WTC11 (cell line): ENCODE measurements at regions not wholly inside any gene's neighbourhood (a gene's known extent, or its start where the extent isn't known, plus 50 kb on each side); places are given as distances from the start of the nearest gene placed in this dataset.

ENCODE experiments used
- ATF1 ChIP-seq: sonication (generic); formaldehyde crosslinking; IDR thresholded peaks from 2 replicates; pipeline ENCODE4 v1.8.1; 2023; ENCODE audit warnings: mild to moderate bottlenecking, moderate library complexity, missing genetic modification reagents
- ELF4 ChIP-seq: sonication (generic); formaldehyde crosslinking; IDR thresholded peaks from 2 replicates; pipeline ENCODE4 v1.8.1; 2022; ENCODE audit warnings: low read depth, mild to moderate bottlenecking, moderate library complexity, missing genetic modification reagents
- ETV6 ChIP-seq: sonication (generic); formaldehyde crosslinking; IDR thresholded peaks from 2 replicates; pipeline ENCODE4 v1.8.1; 2022; ENCODE audit warnings: mild to moderate bottlenecking, missing genetic modification reagents
- NFYB ChIP-seq: sonication (generic); formaldehyde crosslinking; conservative IDR thresholded peaks from 2 replicates; pipeline ENCODE4 v1.8.0; 2022; ENCODE audit warnings: low read depth, missing genetic modification reagents
- TF ChIP-seq, protein P1 (sequence below): fragments of 200-600 bp; IDR thresholded peaks from 2 replicates; pipeline ENCODE4 v1.8.0; 2022; ENCODE audit warnings: antibody characterized with exemption
- TF ChIP-seq, protein P2 (sequence below): sonication (generic); formaldehyde crosslinking; IDR thresholded peaks from 2 replicates; pipeline ENCODE4 v1.8.1; 2023; ENCODE audit warnings: mild to moderate bottlenecking, missing genetic modification reagents, borderline replicate concordance
- TF ChIP-seq, protein P3 (sequence below): sonication (generic); formaldehyde crosslinking; IDR thresholded peaks from 2 replicates; pipeline ENCODE4 v1.8.0; 2022; ENCODE audit warnings: mild to moderate bottlenecking, missing genetic modification reagents
- TF ChIP-seq, protein P4 (sequence below): sonication (generic); formaldehyde crosslinking; IDR thresholded peaks from 2 replicates; pipeline ENCODE4 v1.8.0; 2022; ENCODE audit warnings: mild to moderate bottlenecking, missing genetic modification reagents

DNA sequence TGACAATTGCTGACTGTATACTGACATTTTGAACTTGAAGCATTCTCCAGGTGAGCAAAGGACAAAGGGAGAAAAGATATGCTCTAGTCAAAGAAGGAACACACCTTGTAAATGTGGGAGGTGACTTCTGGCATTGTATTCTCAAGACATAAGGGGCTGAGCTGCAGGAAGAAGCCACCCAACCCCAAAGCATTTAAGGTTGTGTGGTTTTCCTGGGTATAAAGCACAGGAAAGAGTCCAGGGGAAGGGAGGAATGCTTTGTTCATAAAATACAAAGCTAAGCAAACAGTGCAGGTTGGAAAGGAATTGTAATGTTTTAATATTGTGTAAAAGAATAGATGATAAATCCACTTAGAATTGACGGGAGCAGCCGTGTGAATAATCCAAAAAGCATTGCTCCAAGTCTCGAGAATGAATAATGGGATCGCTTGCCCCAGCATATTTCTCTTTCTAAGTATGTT lies 102.4 kb upstream of the LRIG1 start:
- TF ChIP-seq, protein P1, sequence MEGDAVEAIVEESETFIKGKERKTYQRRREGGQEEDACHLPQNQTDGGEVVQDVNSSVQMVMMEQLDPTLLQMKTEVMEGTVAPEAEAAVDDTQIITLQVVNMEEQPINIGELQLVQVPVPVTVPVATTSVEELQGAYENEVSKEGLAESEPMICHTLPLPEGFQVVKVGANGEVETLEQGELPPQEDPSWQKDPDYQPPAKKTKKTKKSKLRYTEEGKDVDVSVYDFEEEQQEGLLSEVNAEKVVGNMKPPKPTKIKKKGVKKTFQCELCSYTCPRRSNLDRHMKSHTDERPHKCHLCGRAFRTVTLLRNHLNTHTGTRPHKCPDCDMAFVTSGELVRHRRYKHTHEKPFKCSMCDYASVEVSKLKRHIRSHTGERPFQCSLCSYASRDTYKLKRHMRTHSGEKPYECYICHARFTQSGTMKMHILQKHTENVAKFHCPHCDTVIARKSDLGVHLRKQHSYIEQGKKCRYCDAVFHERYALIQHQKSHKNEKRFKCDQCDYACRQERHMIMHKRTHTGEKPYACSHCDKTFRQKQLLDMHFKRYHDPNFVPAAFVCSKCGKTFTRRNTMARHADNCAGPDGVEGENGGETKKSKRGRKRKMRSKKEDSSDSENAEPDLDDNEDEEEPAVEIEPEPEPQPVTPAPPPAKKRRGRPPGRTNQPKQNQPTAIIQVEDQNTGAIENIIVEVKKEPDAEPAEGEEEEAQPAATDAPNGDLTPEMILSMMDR, result no peak
- no peak for TF ChIP-seq ELF4 (CRISPR knock-in tag)
- TF ChIP-seq, protein P2, sequence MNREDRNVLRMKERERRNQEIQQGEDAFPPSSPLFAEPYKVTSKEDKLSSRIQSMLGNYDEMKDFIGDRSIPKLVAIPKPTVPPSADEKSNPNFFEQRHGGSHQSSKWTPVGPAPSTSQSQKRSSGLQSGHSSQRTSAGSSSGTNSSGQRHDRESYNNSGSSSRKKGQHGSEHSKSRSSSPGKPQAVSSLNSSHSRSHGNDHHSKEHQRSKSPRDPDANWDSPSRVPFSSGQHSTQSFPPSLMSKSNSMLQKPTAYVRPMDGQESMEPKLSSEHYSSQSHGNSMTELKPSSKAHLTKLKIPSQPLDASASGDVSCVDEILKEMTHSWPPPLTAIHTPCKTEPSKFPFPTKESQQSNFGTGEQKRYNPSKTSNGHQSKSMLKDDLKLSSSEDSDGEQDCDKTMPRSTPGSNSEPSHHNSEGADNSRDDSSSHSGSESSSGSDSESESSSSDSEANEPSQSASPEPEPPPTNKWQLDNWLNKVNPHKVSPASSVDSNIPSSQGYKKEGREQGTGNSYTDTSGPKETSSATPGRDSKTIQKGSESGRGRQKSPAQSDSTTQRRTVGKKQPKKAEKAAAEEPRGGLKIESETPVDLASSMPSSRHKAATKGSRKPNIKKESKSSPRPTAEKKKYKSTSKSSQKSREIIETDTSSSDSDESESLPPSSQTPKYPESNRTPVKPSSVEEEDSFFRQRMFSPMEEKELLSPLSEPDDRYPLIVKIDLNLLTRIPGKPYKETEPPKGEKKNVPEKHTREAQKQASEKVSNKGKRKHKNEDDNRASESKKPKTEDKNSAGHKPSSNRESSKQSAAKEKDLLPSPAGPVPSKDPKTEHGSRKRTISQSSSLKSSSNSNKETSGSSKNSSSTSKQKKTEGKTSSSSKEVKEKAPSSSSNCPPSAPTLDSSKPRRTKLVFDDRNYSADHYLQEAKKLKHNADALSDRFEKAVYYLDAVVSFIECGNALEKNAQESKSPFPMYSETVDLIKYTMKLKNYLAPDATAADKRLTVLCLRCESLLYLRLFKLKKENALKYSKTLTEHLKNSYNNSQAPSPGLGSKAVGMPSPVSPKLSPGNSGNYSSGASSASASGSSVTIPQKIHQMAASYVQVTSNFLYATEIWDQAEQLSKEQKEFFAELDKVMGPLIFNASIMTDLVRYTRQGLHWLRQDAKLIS (CRISPR knock-in tag), result no peak
- no peak for TF ChIP-seq ETV6
- TF ChIP-seq NFYB (CRISPR knock-in tag), result no peak
- TF ChIP-seq, protein P3, sequence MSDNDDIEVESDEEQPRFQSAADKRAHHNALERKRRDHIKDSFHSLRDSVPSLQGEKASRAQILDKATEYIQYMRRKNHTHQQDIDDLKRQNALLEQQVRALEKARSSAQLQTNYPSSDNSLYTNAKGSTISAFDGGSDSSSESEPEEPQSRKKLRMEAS (CRISPR knock-in tag), result no peak
- TF ChIP-seq, protein P4, sequence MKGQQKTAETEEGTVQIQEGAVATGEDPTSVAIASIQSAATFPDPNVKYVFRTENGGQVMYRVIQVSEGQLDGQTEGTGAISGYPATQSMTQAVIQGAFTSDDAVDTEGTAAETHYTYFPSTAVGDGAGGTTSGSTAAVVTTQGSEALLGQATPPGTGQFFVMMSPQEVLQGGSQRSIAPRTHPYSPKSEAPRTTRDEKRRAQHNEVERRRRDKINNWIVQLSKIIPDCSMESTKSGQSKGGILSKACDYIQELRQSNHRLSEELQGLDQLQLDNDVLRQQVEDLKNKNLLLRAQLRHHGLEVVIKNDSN (CRISPR knock-in tag), result no peak
- no peak for TF ChIP-seq ATF1 (CRISPR knock-in tag)
